ENCODE measurements at regions not wholly inside any gene's neighbourhood (a gene's known extent, or its start where the extent isn't known, plus 50 kb on each side); places are given as distances from the start of the nearest gene placed in this dataset.
A peak's percentile ranks its signal among the peaks of the same experiment; 100 is the strongest.
"Not testable (repeated sequence)": the region's sequence is repeated elsewhere in the genome, so short reads cannot be mapped to it uniquely, and the experiment has no call there.

GRCh38 chr11:7143908-7144307 is 55.1 kb downstream of the RBMXL2 start:
- peaks cover 0 to 13% (median 5%) of the 10 kb centered on the region in 8 donors for H3K9me3 Mint-ChIP-seq
- ChIA-PET POLR2A (ENCODE audit: partially characterized antibody) (no interaction called here), CTCF (ENCODE audit: partially characterized antibody) (no interaction called here)
- no peak for DNase-seq
- no peak overlapping the region for H3K4me3 Mint-ChIP-seq
- no peaks in the 10 kb centered on the region for H3K4me1 ChIP-seq (ENCODE audit: insufficient read depth, low read length)
- H3K4me3 ChIP-seq (ENCODE audit: low read length in 2 of 2): no peak overlapping the region
- intact Hi-C loops (cut with micrococcal nuclease): no loop called here
- H3K36me3 Mint-ChIP-seq: no peaks in the 10 kb centered on the region
- no peak overlapping the region for H3K27ac ChIP-seq (ENCODE audit: low read depth, low read length)
- no peaks in the 10 kb centered on the region for H3K4me1 Mint-ChIP-seq
- H3K36me3 ChIP-seq (ENCODE audit: insufficient read depth, low read length): no peaks in the 10 kb centered on the region
- H3K27me3 ChIP-seq (ENCODE audit: insufficient read depth, low read length): no peaks in the 10 kb centered on the region
- H3K27me3 Mint-ChIP-seq: peaks cover 6 to 9% of the 10 kb centered on the region in 2 donors
- H3K27ac Mint-ChIP-seq: no peak overlapping the region
- no peaks in the 10 kb centered on the region for H3K9me3 ChIP-seq (ENCODE audit: control insufficient read depth in 1 of 2, low read length in 2 of 2)

GRCh38 chr11:7150104-7150503 is 61.3 kb downstream of the RBMXL2 start:
- H3K4me1 ChIP-seq (ENCODE audit: insufficient read depth, low read length); H3K27me3 ChIP-seq (ENCODE audit: insufficient read depth, low read length); H3K4me1 Mint-ChIP-seq; H3K27me3 Mint-ChIP-seq; DNase-seq; POLR2A ChIA-PET (ENCODE audit: partially characterized antibody); H3K9me3 ChIP-seq (ENCODE audit: control insufficient read depth in 1 of 2, low read length in 2 of 2); H3K27ac ChIP-seq (ENCODE audit: low read depth, low read length); H3K36me3 ChIP-seq (ENCODE audit: insufficient read depth, low read length); H3K36me3 Mint-ChIP-seq; CTCF ChIA-PET (ENCODE audit: partially characterized antibody); H3K4me3 ChIP-seq (ENCODE audit: low read length in 2 of 2); H3K27ac Mint-ChIP-seq; intact Hi-C loops (cut with micrococcal nuclease): not testable (repeated sequence)
- H3K4me3 Mint-ChIP-seq: peak overlapping the region in 1 of 8 donors; percentile 60
- peaks cover 0 to 23% (median 15%) of the 10 kb centered on the region in 8 donors for H3K9me3 Mint-ChIP-seq

GRCh38 chr11:7154881-7155361 is 66.1 kb downstream of the RBMXL2 start:
- CTCF ChIA-PET (ENCODE audit: partially characterized antibody): interaction anchor here (0.9 to 1.3 kb wide), 2 partner anchors 11 to 58 kb away, joined by 3 read pairs; no protein-coding TSS in a partner anchor
- intact Hi-C loops (cut with micrococcal nuclease): no loop called here

DNA sequence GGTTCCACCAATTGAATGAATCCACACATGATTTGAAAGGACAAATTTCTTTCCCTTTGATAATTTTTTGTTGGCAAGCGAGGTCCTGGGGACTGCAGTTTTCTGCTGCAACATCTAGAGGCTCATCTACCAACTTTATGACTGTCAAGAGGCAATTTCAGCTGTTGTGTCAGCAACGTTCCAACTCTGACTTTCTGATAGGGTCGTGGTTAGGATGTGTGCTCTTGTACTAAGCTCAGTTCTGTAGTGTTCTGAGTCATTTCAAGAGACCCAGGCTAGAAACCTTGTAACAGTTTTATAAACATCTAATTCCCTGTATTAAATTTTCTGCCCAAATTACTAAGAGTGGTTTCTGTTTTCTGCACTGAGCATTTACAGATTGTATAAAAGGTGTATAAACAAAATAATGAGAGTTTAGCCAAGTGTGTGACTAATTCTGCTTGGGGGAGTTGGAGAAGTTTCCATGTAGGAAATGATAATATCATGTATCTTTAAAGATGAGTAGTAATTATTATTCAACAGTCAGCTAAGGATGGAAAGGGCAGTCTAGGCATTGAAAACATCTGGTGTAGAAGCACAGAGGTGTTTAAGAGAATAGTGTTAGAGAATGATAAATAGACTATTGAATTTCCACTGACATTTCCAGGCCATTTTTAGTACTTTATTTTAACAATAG is 72.2 kb downstream of the RBMXL2 start:
- Histone ChIP-seq H3K4me3 (ENCODE audit: low read length in 2 of 2) (no peak overlapping the region), H3K36me3 (ENCODE audit: insufficient read depth, low read length) (no peaks in the 10 kb centered on the region), H3K27ac (ENCODE audit: low read depth, low read length) (no peak overlapping the region), H3K4me1 (ENCODE audit: insufficient read depth, low read length) (no peaks in the 10 kb centered on the region), H3K9me3 (ENCODE audit: control insufficient read depth in 1 of 2, low read length in 2 of 2) (no peaks in the 10 kb centered on the region), H3K27me3 (ENCODE audit: insufficient read depth, low read length) (no peaks in the 10 kb centered on the region)
- no peak for DNase-seq
- CTCF ChIA-PET (ENCODE audit: partially characterized antibody): no interaction called here
- Mint-ChIP-seq H3K4me1 (no peaks in the 10 kb centered on the region), H3K36me3 (no peaks in the 10 kb centered on the region), H3K27ac (no peak overlapping the region), H3K4me3 (no peak overlapping the region), H3K9me3 (no peaks in the 10 kb centered on the region), H3K27me3 (peaks cover 3 to 4% of the 10 kb centered on the region in 2 donors)
- intact Hi-C loops (cut with micrococcal nuclease): no loop called here
- POLR2A ChIA-PET (ENCODE audit: partially characterized antibody): no interaction called here

More at GRCh38 chr11:7154881-7155361, 66.1 kb downstream of the RBMXL2 start:
- POLR2A ChIA-PET (ENCODE audit: partially characterized antibody): no interaction called here
- Histone ChIP-seq H3K9me3 (ENCODE audit: control insufficient read depth in 1 of 2, low read length in 2 of 2) (no peaks in the 10 kb centered on the region), H3K36me3 (ENCODE audit: insufficient read depth, low read length) (no peaks in the 10 kb centered on the region), H3K27me3 (ENCODE audit: insufficient read depth, low read length) (no peaks in the 10 kb centered on the region), H3K4me3 (ENCODE audit: low read length in 2 of 2) (no peak overlapping the region), H3K4me1 (ENCODE audit: insufficient read depth, low read length) (no peaks in the 10 kb centered on the region), H3K27ac (ENCODE audit: low read depth, low read length) (no peak overlapping the region)
- no peak for DNase-seq
- H3K9me3 Mint-ChIP-seq: peaks cover 0 to 3% (median 0%) of the 10 kb centered on the region in 8 donors
- H3K36me3 Mint-ChIP-seq: no peaks in the 10 kb centered on the region
- H3K27me3 Mint-ChIP-seq: peaks cover 2 to 5% of the 10 kb centered on the region in 2 donors
- H3K4me1 Mint-ChIP-seq: no peaks in the 10 kb centered on the region
- no peak overlapping the region for H3K27ac Mint-ChIP-seq
- no peak overlapping the region for H3K4me3 Mint-ChIP-seq

DNA sequence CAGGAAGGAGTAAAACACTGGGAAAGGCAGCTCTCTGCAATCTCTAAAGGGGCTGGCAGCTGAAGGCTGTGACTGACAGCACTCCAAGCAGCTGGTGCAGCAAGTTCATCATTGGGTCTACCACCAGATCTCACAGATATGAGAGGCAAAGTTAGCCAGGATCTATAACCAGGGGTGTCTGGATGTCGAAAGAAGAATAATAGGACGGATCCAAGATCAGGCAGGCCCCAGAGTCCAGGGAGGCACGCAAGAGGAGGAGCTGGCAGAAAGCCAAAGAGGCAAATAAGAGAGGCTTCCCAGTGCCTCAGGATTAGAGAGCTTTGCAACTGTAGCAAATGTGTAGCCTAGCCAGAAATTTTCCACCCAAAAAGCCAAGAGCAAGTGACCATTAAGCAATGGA is 77.1 kb downstream of the RBMXL2 start:
- H3K27me3 ChIP-seq (ENCODE audit: insufficient read depth, low read length): no peaks in the 10 kb centered on the region
- ChIA-PET POLR2A (ENCODE audit: partially characterized antibody) (no interaction called here), CTCF (ENCODE audit: partially characterized antibody) (interaction anchor here (1.1 kb wide), 1 partner anchor 11 kb away, joined by 3 read pairs; no protein-coding TSS in a partner anchor)
- Mint-ChIP-seq H3K27ac (no peak overlapping the region), H3K4me3 (no peak overlapping the region), H3K4me1 (no peaks in the 10 kb centered on the region), H3K27me3 (peaks cover 0 to 3% of the 10 kb centered on the region in 2 donors), H3K36me3 (no peaks in the 10 kb centered on the region), H3K9me3 (no peaks in the 10 kb centered on the region)
- H3K36me3 ChIP-seq (ENCODE audit: insufficient read depth, low read length): no peaks in the 10 kb centered on the region
- H3K27ac ChIP-seq (ENCODE audit: low read depth, low read length): no peak overlapping the region
- intact Hi-C loops (cut with micrococcal nuclease): no loop called here
- no peaks in the 10 kb centered on the region for H3K9me3 ChIP-seq (ENCODE audit: control insufficient read depth in 1 of 2, low read length in 2 of 2)
- H3K4me1 ChIP-seq (ENCODE audit: insufficient read depth, low read length): no peaks in the 10 kb centered on the region
- no peak overlapping the region for H3K4me3 ChIP-seq (ENCODE audit: low read length in 2 of 2)
- no peak for DNase-seq

DNA sequence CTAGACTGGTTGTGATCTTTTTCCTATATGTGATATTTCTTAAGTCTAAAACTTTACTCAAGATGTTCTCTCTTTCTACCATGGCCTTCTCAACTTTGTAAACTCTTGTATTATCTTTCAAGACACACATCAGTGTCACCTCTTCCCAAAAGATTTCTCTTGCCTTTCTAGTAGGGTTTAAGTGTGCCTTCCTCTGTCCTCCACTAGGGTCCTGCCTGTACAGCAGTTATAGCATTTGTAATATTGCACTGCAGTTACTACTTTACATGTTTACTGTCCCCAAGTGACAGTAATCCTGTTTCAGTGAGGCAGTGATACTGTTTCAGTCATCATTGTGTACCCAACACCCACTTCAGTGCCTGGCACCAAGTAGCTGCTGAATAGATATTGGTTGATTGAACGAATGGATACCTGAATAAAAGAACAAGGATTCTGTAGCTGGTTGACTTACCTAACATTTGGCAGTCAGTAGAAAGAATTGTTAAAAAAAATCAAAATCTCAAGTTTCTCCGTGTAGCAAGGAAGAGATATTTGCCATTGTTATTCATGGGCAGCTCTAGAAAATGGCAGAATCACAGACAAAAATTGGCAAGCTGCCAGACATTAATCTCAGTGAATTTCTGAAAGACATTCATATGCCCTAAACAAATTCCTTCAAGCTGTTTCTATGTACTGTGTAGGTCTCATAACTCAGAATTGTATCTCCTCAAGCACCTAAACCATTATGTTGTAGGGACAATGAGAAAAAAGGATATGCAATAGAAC is 79.4 kb downstream of the RBMXL2 start:
- Histone ChIP-seq H3K4me3 (ENCODE audit: low read length in 2 of 2) (no peak overlapping the region), H3K4me1 (ENCODE audit: insufficient read depth, low read length) (no peaks in the 10 kb centered on the region), H3K36me3 (ENCODE audit: insufficient read depth, low read length) (no peaks in the 10 kb centered on the region), H3K27me3 (ENCODE audit: insufficient read depth, low read length) (no peaks in the 10 kb centered on the region), H3K9me3 (ENCODE audit: control insufficient read depth in 1 of 2, low read length in 2 of 2) (no peaks in the 10 kb centered on the region), H3K27ac (ENCODE audit: low read depth, low read length) (no peak overlapping the region)
- Mint-ChIP-seq H3K36me3 (no peaks in the 10 kb centered on the region), H3K9me3 (no peaks in the 10 kb centered on the region), H3K4me1 (no peaks in the 10 kb centered on the region), H3K4me3 (no peak overlapping the region), H3K27ac (no peak overlapping the region), H3K27me3 (no peaks in the 10 kb centered on the region)
- CTCF ChIA-PET (ENCODE audit: partially characterized antibody): no interaction called here
- intact Hi-C loops (cut with micrococcal nuclease): no loop called here
- POLR2A ChIA-PET (ENCODE audit: partially characterized antibody): no interaction called here
- DNase-seq: no peak

DNA sequence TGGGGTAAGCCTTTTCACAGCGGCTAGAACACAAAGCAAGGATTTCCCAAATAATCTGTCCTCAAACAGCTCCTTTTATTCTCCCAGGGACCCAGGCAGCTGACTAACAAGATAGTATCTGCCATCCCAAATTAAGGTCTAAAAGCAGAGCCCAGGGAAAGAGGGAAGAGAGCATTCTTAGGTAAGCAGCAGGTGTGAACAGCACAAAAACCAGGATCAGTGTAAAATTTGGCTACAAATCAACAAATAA is 79.9 kb downstream of the RBMXL2 start:
- H3K9me3 Mint-ChIP-seq: no peaks in the 10 kb centered on the region
- Histone ChIP-seq H3K9me3 (ENCODE audit: control insufficient read depth in 1 of 2, low read length in 2 of 2) (no peaks in the 10 kb centered on the region), H3K4me3 (ENCODE audit: low read length in 2 of 2) (no peak overlapping the region), H3K27ac (ENCODE audit: low read depth, low read length) (no peak overlapping the region), H3K27me3 (ENCODE audit: insufficient read depth, low read length) (no peaks in the 10 kb centered on the region), H3K4me1 (ENCODE audit: insufficient read depth, low read length) (no peaks in the 10 kb centered on the region), H3K36me3 (ENCODE audit: insufficient read depth, low read length) (no peaks in the 10 kb centered on the region)
- no peaks in the 10 kb centered on the region for H3K4me1 Mint-ChIP-seq
- no peaks in the 10 kb centered on the region for H3K27me3 Mint-ChIP-seq
- intact Hi-C loops (cut with micrococcal nuclease): no loop called here
- H3K4me3 Mint-ChIP-seq: no peak overlapping the region
- POLR2A ChIA-PET (ENCODE audit: partially characterized antibody): no interaction called here
- no peaks in the 10 kb centered on the region for H3K36me3 Mint-ChIP-seq
- no peak for DNase-seq
- CTCF ChIA-PET (ENCODE audit: partially characterized antibody): no interaction called here
- no peak overlapping the region for H3K27ac Mint-ChIP-seq

Measured in CD4-positive, alpha-beta memory T cell (primary cell).